Gastrocnemius medialis (tissue), 4 donors: ENCODE measurements at regions not wholly inside any gene's neighbourhood (a gene's known extent, or its start where the extent isn't known, plus 50 kb on each side); places are given as distances from the start of the nearest gene placed in this dataset.

ENCODE experiments used
- ATAC-seq, 2 donors: fragments of 150-250 bp; one replicate each; pipeline ENCODE4 v1.9.1; 2016
- DNase-seq, 2 donors: peaks; one replicate each; pipeline ENCODE4 v3.0.0-alpha.2; 2019
- H3K27ac ChIP-seq, 4 donors: fragments of 200-600 bp; sonication (generic); 1 replicate in 1 of 4; 2 replicates in 3 of 4; pipeline ENCODE4 v1.5.1; 2016 to 2018; ENCODE audit warnings: mild to moderate bottlenecking in 2 of 4, moderate library complexity in 1 of 4
- H3K27me3 ChIP-seq, 3 donors: fragments of 200-600 bp; sonication (generic) in 2 of 3; 1 replicate in 1 of 3; 2 replicates in 2 of 3; pipeline versions ENCODE4 v1.5.1 to v1.6.0; 2016 to 2019; ENCODE audit warnings: mild to moderate bottlenecking in 1 of 3, moderate library complexity in 1 of 3
- H3K36me3 ChIP-seq, 2 donors: fragments of 200-600 bp; sonication (generic) in 1 of 2; one replicate each; pipeline ENCODE4 v1.5.1; 2017 to 2018
- H3K4me1 ChIP-seq, 2 donors: fragments of 200-600 bp; sonication (generic) in 1 of 2; one replicate each; pipeline ENCODE4 v1.5.1; 2016 to 2017; ENCODE audit warnings: mild to moderate bottlenecking in 2 of 2
- H3K4me3 ChIP-seq, 4 donors: fragments of 200-600 bp; sonication (generic) in 3 of 4; 1 replicate in 1 of 4; 2 replicates in 3 of 4; pipeline ENCODE4 v1.5.1; 2016 to 2019; ENCODE audit warnings: mild to moderate bottlenecking in 2 of 4
- H3K9me3 ChIP-seq, 3 donors: fragments of 200-600 bp; sonication (generic) in 2 of 3; 1 replicate in 1 of 3; 2 replicates in 2 of 3; pipeline ENCODE4 v1.5.1; 2016 to 2019
- CTCF ChIP-seq, 5 experiments: fragments of 450-650 bp in 3 of 5; fragments of 200-600 bp in 2 of 5; sonication (generic) in 2 of 5; IDR thresholded peaks in 4 of 5; conservative IDR thresholded peaks in 1 of 5; 1 replicate in 4 of 5; 2 replicates in 1 of 5; pipeline ENCODE4 v1.5.1; 2016 to 2019; ENCODE audit warnings: antibody characterized with exemption in 5 of 5, mild to moderate bottlenecking in 3 of 5, moderate library complexity in 3 of 5
- POLR2A ChIP-seq, 2 donors: fragments of 450-650 bp; IDR thresholded peaks; one replicate each; pipeline ENCODE4 v1.6.1; 2017; ENCODE audit warnings: antibody characterized with exemption in 2 of 2, mild to moderate bottlenecking in 2 of 2, moderate library complexity in 2 of 2
- in situ Hi-C, 4 donors: fragments of 200-750 bp; cut with MboI; loops; one replicate each; pipeline versions ENCODE4 v1.15.0 to v1.8.0; 2017; ENCODE audit warnings: low sequenced_read_pairs in 4 of 4
- intact Hi-C: fragments of 100-400 bp; cut with DNase I; formaldehyde crosslinking; loops from one replicate; pipeline ENCODE4 v1.15.1; 2023; ENCODE audit warnings: low total_unique reads

DNA sequence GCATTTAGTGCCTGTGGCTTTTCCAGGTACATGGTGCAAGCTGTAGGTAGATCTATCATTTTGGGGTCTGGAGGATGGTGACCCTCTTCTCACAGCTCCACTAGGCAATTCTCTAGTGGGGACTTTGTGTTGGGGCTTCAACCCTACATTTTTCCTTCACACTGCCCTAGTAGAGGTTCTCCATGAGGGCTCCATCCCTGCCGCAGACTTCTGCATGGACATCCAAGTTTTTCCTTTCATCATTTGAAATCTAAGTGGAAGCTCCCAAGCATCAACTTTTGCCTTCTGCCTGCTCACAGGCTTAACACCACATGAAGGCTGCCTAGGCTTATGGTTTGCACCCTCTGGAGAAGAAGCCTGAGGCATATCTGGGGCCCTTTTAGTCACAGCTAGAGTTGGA is 492.7 kb downstream of the PIK3C3 start:
- ATAC-seq, result no peak
- TF ChIP-seq POLR2A (IDR thresholded peaks at IDR 0.05), result no peak
- TF ChIP-seq CTCF (IDR thresholded peaks at IDR 0.05 in 4 of 5, conservative IDR thresholded peaks at IDR 0.05 in 1 of 5), result no peak

DNA sequence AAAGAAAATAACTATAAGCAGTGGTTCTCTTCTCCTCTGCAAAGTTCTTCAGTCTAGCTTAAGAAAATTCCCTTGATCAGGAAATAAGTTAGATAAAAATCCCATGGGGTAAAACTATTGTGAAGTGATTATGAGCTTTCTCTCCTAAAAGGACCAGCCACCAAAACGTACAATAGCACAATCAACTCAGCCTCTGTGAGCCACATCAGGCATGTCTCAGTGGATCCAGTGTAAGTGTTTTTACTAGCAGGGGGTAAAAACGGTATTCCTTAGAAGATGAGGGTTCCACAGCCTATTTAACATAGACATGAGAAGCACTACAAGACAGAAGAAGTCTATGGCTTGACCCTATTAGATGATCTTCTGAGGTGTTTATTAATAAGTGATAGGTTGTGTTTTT is 503.2 kb downstream of the PIK3C3 start:
- H3K4me1 ChIP-seq, result no peaks in the 10 kb centered on the region
- in situ Hi-C loops (no loop called here), intact Hi-C loops (no loop called here)
- no peaks in the 10 kb centered on the region for H3K27me3 ChIP-seq
- ATAC-seq, result no peak
- no peak for TF ChIP-seq CTCF (IDR thresholded peaks at IDR 0.05 in 4 of 5, conservative IDR thresholded peaks at IDR 0.05 in 1 of 5)
- no peak for TF ChIP-seq POLR2A (IDR thresholded peaks at IDR 0.05)
- no peak for DNase-seq
- no peak overlapping the region for H3K4me3 ChIP-seq
- no peak overlapping the region for H3K27ac ChIP-seq
- H3K36me3 ChIP-seq, result no peaks in the 10 kb centered on the region
- no peaks in the 10 kb centered on the region for H3K9me3 ChIP-seq

More for the DNA sequence above, 492.7 kb downstream of the PIK3C3 start:
- in situ Hi-C loops, result no loop called here
- Histone ChIP-seq H3K27me3 (no peaks in the 10 kb centered on the region), H3K9me3 (no peaks in the 10 kb centered on the region), H3K36me3 (no peaks in the 10 kb centered on the region), H3K4me1 (no peaks in the 10 kb centered on the region), H3K4me3 (no peak overlapping the region), H3K27ac (no peak overlapping the region)
- no peak for DNase-seq
- intact Hi-C loops, result no loop called here

DNA sequence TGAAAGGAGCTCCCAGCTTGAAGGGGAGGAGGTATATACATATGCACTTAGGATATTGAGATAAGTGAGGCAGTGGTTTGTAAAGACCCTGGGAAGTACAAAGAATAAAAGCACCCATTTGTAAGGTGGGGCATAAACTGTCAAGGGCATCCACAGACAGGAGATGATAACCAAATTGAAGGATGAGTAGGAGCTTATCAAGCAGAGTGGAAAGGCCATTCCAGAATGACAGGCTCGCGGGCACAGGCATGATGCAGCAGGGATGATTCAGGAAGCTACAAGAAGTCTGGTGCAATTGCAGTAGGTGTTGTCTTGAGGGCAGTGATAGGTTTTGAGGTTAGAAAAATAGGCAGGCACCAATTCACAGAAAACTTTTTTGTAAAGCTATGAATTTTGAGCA is 504.8 kb downstream of the PIK3C3 start:
- H3K9me3 ChIP-seq, result no peaks in the 10 kb centered on the region
- H3K36me3 ChIP-seq, result no peaks in the 10 kb centered on the region
- H3K27ac ChIP-seq, result no peak overlapping the region
- H3K4me1 ChIP-seq, result no peaks in the 10 kb centered on the region
- intact Hi-C loops, result no loop called here
- ATAC-seq, result no peak
- TF ChIP-seq POLR2A (IDR thresholded peaks at IDR 0.05) (no peak), CTCF (IDR thresholded peaks at IDR 0.05 in 4 of 5, conservative IDR thresholded peaks at IDR 0.05 in 1 of 5) (no peak)
- no peaks in the 10 kb centered on the region for H3K27me3 ChIP-seq
- no peak for DNase-seq
- in situ Hi-C loops, result no loop called here
- no peak overlapping the region for H3K4me3 ChIP-seq

GRCh38 chr18:42471885-42472284 is 516.9 kb downstream of the PIK3C3 start:
- Histone ChIP-seq H3K27ac (no peak overlapping the region), H3K9me3 (no peaks in the 10 kb centered on the region), H3K27me3 (no peaks in the 10 kb centered on the region), H3K4me3 (no peak overlapping the region), H3K4me1 (no peaks in the 10 kb centered on the region), H3K36me3 (no peaks in the 10 kb centered on the region)
- no peak for ATAC-seq
- intact Hi-C loops (no loop called here), in situ Hi-C loops (no loop called here)
- DNase-seq, result no peak
- TF ChIP-seq CTCF (IDR thresholded peaks at IDR 0.05 in 4 of 5, conservative IDR thresholded peaks at IDR 0.05 in 1 of 5) (no peak), POLR2A (IDR thresholded peaks at IDR 0.05) (no peak)

GRCh38 chr18:42473611-42474010 is 518.6 kb downstream of the PIK3C3 start:
- Histone ChIP-seq H3K27me3 (no peaks in the 10 kb centered on the region), H3K27ac (no peak overlapping the region), H3K4me3 (no peak overlapping the region), H3K36me3 (no peaks in the 10 kb centered on the region), H3K4me1 (no peaks in the 10 kb centered on the region), H3K9me3 (no peaks in the 10 kb centered on the region)
- intact Hi-C loops, result no loop called here
- DNase-seq (no peak), ATAC-seq (no peak)
- TF ChIP-seq POLR2A (IDR thresholded peaks at IDR 0.05) (no peak), CTCF (IDR thresholded peaks at IDR 0.05 in 4 of 5, conservative IDR thresholded peaks at IDR 0.05 in 1 of 5) (no peak)
- in situ Hi-C loops, result no loop called here
